ENCODE measurements at regions not wholly inside any gene's neighbourhood (a gene's known extent, or its start where the extent isn't known, plus 50 kb on each side); places are given as distances from the start of the nearest gene placed in this dataset.

DNA sequence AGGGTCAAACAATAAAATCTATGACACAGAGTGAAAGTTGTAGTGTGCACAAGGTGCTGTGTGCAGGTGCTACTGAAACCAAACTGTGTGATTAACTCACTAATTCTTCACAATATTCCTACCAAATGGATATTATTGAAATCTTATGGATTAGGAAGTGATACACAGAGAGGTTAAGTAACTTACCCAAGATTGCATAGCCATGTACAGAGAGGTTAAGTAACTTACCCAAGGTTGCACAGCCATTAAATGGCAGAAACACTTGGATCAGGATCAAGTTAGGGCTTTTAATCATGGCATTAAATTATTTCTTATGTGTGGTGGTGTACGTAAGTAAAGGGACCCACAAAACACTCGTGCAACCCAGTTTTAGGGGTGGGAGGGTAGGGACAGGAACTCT, 771.4 kb downstream of the AACS start (continued):
- TF ChIP-seq, protein P1, sequence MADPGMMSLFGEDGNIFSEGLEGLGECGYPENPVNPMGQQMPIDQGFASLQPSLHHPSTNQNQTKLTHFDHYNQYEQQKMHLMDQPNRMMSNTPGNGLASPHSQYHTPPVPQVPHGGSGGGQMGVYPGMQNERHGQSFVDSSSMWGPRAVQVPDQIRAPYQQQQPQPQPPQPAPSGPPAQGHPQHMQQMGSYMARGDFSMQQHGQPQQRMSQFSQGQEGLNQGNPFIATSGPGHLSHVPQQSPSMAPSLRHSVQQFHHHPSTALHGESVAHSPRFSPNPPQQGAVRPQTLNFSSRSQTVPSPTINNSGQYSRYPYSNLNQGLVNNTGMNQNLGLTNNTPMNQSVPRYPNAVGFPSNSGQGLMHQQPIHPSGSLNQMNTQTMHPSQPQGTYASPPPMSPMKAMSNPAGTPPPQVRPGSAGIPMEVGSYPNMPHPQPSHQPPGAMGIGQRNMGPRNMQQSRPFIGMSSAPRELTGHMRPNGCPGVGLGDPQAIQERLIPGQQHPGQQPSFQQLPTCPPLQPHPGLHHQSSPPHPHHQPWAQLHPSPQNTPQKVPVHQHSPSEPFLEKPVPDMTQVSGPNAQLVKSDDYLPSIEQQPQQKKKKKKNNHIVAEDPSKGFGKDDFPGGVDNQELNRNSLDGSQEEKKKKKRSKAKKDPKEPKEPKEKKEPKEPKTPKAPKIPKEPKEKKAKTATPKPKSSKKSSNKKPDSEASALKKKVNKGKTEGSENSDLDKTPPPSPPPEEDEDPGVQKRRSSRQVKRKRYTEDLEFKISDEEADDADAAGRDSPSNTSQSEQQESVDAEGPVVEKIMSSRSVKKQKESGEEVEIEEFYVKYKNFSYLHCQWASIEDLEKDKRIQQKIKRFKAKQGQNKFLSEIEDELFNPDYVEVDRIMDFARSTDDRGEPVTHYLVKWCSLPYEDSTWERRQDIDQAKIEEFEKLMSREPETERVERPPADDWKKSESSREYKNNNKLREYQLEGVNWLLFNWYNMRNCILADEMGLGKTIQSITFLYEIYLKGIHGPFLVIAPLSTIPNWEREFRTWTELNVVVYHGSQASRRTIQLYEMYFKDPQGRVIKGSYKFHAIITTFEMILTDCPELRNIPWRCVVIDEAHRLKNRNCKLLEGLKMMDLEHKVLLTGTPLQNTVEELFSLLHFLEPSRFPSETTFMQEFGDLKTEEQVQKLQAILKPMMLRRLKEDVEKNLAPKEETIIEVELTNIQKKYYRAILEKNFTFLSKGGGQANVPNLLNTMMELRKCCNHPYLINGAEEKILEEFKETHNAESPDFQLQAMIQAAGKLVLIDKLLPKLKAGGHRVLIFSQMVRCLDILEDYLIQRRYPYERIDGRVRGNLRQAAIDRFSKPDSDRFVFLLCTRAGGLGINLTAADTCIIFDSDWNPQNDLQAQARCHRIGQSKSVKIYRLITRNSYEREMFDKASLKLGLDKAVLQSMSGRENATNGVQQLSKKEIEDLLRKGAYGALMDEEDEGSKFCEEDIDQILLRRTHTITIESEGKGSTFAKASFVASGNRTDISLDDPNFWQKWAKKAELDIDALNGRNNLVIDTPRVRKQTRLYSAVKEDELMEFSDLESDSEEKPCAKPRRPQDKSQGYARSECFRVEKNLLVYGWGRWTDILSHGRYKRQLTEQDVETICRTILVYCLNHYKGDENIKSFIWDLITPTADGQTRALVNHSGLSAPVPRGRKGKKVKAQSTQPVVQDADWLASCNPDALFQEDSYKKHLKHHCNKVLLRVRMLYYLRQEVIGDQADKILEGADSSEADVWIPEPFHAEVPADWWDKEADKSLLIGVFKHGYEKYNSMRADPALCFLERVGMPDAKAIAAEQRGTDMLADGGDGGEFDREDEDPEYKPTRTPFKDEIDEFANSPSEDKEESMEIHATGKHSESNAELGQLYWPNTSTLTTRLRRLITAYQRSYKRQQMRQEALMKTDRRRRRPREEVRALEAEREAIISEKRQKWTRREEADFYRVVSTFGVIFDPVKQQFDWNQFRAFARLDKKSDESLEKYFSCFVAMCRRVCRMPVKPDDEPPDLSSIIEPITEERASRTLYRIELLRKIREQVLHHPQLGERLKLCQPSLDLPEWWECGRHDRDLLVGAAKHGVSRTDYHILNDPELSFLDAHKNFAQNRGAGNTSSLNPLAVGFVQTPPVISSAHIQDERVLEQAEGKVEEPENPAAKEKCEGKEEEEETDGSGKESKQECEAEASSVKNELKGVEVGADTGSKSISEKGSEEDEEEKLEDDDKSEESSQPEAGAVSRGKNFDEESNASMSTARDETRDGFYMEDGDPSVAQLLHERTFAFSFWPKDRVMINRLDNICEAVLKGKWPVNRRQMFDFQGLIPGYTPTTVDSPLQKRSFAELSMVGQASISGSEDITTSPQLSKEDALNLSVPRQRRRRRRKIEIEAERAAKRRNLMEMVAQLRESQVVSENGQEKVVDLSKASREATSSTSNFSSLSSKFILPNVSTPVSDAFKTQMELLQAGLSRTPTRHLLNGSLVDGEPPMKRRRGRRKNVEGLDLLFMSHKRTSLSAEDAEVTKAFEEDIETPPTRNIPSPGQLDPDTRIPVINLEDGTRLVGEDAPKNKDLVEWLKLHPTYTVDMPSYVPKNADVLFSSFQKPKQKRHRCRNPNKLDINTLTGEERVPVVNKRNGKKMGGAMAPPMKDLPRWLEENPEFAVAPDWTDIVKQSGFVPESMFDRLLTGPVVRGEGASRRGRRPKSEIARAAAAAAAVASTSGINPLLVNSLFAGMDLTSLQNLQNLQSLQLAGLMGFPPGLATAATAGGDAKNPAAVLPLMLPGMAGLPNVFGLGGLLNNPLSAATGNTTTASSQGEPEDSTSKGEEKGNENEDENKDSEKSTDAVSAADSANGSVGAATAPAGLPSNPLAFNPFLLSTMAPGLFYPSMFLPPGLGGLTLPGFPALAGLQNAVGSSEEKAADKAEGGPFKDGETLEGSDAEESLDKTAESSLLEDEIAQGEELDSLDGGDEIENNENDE (IDR thresholded peaks at IDR 0.05; ENCODE audit: insufficient replicate concordance, low read length), result no peak
- TF ChIP-seq POU5F1 (IDR thresholded peaks at IDR 0.05; ENCODE audit: low read depth, low read length) (no peak), SIRT6 (IDR thresholded peaks at IDR 0.05; ENCODE audit: low read length) (no peak), CREB1 (IDR thresholded peaks at IDR 0.05) (no peak), BCL11A (IDR thresholded peaks at IDR 0.05; ENCODE audit: low read depth in 2 of 2, low read length in 2 of 2) (no peak), SP4 (IDR thresholded peaks at IDR 0.05; ENCODE audit: low read length) (no peak)
